GM21619 (cell line): ENCODE measurements at regions not wholly inside any gene's neighbourhood (a gene's known extent, or its start where the extent isn't known, plus 50 kb on each side); places are given as distances from the start of the nearest gene placed in this dataset.

Experiments
- ATAC-seq: cut with Tn5 transposase; IDR thresholded peaks from one replicate; pipeline ENCODE4 v1.9.1; 2021; ENCODE audit not compliant: unreplicated experiment

GRCh38 chr15:81987628-81988027, 58.2 kb downstream of the MEX3B start:
- no peak for ATAC-seq

- no peak for ATAC-seq
Measured at GRCh38 chr15:81983497-81983896, 62.3 kb downstream of the MEX3B start.

DNA sequence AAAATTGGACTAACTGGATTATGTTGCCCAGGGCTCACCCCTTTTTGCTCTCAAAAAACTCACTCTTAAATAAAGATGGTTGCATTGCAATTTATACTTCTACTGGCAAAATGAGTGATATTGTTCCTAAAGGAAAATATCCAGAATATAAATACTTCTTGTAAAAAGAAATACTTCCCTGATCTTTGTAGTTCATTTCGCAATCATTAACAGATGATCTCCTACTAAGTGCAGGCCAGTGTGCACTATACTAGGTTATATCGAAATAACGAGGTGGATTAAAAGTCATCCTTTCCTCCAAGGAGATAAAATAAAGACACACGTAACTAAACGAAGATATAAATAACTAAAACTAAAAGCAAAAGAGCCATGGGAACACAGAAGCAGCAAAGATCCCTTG, 63.0 kb downstream of the MEX3B start:
- ATAC-seq, result no peak

GRCh38 chr15:81981908-81982307, 63.9 kb downstream of the MEX3B start:
- ATAC-seq, result no peak

DNA sequence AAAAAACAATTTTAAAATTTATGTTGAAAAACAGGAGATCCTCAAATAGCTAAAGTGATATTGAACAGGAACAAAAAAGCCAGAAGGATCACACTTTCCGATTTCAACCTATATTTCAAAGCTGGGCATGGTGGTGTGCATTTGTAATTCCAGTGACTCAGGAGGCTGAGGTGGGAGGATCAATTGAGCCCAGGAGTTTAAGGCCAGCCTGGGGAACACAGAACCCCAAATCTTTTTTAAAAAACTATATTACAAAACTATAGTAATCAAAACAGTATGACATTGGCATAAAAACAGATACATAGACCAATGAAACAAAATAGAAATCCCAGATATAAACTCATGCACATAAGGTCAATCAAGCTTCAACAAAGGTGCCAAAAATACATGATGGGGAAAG, 68.4 kb downstream of the MEX3B start:
- ATAC-seq, result no peak

GRCh38 chr15:81968691-81969090, 77.1 kb downstream of the MEX3B start:
- no peak for ATAC-seq

- ATAC-seq, result no peak
Measured at GRCh38 chr15:81966631-81967030, 79.2 kb downstream of the MEX3B start.

DNA sequence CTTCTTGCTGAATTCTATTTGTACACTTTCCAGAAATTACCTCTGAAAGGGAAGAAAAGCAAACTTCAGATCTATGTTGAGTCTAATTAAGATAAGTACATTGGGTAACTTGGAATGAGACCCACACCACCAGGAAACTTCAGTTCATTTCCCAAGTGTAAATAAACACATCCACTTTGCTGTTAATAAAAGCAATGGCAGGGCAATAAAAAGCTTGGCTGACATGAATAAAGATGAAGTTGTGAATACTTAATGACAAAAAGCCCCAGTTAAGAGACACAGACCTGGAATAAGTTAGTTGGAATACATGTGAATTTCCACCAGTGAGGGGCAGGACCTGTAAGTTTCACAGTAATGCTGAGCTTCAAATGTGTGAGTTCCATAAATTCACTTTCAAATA, 83.3 kb downstream of the MEX3B start:
- ATAC-seq, result no peak

DNA sequence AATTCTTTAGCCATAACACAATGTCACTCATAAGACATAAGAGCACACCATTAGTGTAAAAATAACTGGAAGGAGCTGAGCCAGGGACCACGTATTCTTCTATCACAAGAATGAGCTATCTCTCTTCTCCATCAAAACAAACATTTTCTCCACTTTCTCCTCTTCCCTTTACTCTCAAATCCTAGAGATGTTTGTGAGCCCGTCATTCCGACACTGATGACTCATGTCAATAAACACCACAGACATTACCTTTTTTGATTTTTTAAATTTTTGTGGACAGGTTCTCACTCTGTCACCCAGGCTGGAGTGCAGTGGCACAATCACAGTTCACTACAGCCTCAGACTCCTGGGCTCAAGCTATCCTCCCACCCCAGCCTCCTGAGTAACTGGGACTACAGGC, 86.6 kb downstream of the MEX3B start:
- ATAC-seq, result no peak

DNA sequence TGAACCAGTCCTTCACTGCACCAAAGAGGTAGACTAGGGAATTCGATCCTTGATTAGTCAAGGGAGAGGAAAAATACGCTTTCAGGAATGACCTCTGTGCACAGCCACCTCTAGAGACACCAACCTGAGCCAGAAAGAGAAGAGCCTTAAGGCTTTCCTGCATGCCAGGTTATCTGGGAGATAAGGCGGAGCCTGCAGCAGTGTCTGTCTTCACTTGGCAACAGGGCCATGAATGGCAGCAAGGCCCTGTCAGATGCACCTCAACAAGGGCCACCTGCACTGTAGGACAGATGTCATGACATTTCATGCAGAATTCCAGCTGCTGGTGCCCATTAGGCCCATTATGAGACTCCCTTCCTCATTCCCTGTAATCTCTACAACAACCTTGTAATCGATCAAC, 88.1 kb downstream of the MEX3B start:
- no peak for ATAC-seq

DNA sequence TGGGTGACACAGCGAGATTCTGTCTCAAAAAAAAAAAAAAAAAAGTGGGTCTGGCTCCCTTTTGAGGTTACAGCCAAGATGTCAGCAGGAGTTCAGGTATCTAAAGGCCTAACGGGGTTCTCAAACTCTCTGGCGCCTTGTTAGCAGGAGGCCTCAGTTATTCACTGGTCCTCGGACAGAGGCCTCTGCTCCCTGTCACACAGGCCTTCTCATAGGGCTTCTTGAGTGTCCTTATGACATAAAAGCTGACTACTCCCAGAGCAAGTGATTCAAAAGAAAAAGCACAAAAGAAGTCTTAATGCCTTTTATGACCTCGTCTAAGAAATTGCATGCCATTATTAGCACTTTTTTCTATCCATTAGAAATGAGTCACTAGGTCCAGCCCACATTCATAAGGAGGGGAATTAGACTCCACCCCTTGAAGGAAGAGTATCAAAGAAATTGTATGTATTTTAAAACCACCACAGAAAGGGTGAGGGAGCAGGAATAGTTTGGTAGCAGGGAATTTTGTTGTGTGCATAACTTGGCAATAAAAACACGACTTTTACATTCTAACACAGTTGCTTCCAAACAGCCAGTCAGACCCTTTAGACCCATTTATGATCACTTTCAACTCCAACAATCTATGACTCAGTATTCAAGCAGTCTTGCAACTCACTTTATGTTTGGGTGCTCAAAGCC, 90.3 kb downstream of the MEX3B start:
- no peak for ATAC-seq

DNA sequence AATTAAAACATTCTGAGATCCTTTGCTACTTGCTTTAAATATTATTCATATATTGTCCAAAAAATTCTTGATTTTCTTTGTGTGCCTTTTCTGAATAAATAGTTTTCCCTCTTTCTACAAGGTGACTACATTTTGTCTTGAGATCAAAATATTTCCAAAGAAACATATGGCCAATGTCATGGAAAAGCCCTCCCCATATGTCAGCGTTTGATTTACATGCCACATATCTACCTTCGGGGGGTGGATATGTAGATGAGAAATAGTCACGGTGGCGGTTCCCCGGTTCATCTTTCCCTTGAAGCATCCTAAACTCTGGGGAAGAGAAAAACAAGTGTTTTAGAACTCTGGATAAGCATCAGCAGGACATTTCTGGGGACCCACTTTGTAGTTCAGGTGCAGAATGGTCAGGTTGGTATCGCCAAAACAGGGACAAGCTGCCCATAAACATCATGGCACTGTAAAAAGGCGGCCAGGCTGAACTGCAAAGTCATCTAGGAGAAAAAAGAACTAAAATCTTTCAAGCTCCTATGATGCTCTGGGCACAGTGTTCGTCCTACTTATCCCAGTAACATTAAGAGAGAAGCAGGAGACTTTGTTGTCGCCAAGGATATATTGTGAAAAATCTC, 91.5 kb downstream of the MEX3B start:
- ATAC-seq, result no peak

GRCh38 chr15:81950841-81951414, 94.9 kb downstream of the MEX3B start:
- no peak for ATAC-seq

GRCh38 chr15:81948751-81949150, 97.1 kb downstream of the MEX3B start:
- no peak for ATAC-seq

DNA sequence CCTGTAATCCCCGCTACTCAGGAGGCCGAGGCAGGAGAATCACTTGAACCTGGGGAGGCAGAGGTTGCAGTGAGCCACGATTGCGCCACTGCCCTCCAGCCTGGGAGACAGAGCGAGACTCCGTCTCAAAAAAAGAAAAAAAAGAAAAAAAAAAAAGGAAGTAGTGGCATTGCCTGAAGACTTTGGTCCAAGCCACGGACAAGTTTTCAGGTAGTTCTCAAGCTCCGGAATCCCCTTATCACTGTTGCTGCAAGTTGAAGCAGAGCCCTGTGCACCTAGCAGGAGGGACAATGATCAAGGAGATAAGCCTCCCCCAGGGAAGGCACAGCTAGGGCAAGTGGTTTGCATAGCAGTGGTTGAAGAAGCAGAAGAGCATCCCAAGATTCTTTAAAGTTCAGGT, 97.6 kb downstream of the MEX3B start:
- no peak for ATAC-seq

DNA sequence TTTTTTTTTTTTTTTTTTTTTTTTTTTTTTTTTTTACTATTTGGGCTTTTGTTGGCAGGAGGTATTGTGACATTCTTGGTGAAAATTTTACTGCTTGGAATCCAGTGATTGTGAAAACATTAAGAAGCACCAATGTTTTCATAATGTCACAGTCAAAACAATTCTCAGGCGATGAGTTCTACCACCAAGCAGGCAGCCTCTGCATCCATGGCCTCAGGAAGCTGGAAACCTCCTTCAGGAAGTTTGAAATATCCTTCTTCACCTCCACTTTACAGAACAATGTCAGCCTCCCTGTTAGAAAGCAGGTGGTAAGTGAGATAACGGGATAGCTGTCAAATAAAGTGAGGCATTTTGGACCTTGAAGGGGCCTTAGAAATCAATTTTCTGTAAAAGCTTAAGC, 98.3 kb downstream of the MEX3B start:
- ATAC-seq, result no peak

GRCh38 chr15:81945014-81945615, 100.7 kb downstream of the MEX3B start:
- ATAC-seq, result no peak

GRCh38 chr15:81942655-81943195, 103.1 kb downstream of the MEX3B start:
- ATAC-seq, result no peak

GRCh38 chr15:81942157-81942556, 103.7 kb downstream of the MEX3B start:
- no peak for ATAC-seq

GRCh38 chr15:81941479-81941878, 104.3 kb downstream of the MEX3B start:
- ATAC-seq, result no peak

- ATAC-seq, result no peak
Measured at GRCh38 chr15:81940467-81941451, 105.1 kb downstream of the MEX3B start.
